ENCODE measurements at regions not wholly inside any gene's neighbourhood (a gene's known extent, or its start where the extent isn't known, plus 50 kb on each side); places are given as distances from the start of the nearest gene placed in this dataset.
"Not testable (repeated sequence)": the region's sequence is repeated elsewhere in the genome, so short reads cannot be mapped to it uniquely, and the experiment has no call there.

- no peak overlapping the region for H3K27ac Mint-ChIP-seq (ENCODE audit: unreplicated experiment)
- H3K9me3 Mint-ChIP-seq (ENCODE audit: unreplicated experiment) = no peaks in the 10 kb centered on the region
- H3K27me3 Mint-ChIP-seq (ENCODE audit: unreplicated experiment) = no peaks in the 10 kb centered on the region
- TF ChIP-seq, protein P1, sequence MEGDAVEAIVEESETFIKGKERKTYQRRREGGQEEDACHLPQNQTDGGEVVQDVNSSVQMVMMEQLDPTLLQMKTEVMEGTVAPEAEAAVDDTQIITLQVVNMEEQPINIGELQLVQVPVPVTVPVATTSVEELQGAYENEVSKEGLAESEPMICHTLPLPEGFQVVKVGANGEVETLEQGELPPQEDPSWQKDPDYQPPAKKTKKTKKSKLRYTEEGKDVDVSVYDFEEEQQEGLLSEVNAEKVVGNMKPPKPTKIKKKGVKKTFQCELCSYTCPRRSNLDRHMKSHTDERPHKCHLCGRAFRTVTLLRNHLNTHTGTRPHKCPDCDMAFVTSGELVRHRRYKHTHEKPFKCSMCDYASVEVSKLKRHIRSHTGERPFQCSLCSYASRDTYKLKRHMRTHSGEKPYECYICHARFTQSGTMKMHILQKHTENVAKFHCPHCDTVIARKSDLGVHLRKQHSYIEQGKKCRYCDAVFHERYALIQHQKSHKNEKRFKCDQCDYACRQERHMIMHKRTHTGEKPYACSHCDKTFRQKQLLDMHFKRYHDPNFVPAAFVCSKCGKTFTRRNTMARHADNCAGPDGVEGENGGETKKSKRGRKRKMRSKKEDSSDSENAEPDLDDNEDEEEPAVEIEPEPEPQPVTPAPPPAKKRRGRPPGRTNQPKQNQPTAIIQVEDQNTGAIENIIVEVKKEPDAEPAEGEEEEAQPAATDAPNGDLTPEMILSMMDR (IDR thresholded peaks at IDR 0.05; ENCODE audit: unreplicated experiment) = no peak
- no peak for DNase-seq (ENCODE audit: low spot score)
- no peak overlapping the region for H3K4me3 Mint-ChIP-seq (ENCODE audit: unreplicated experiment)
- H3K36me3 Mint-ChIP-seq (ENCODE audit: low read depth, unreplicated experiment) = no peaks in the 10 kb centered on the region
- no peaks in the 10 kb centered on the region for H3K4me1 Mint-ChIP-seq (ENCODE audit: unreplicated experiment)
These were observed 232.7 kb upstream of the ONECUT1 start for GRCh38 chr15:53022788-53023187.

DNA sequence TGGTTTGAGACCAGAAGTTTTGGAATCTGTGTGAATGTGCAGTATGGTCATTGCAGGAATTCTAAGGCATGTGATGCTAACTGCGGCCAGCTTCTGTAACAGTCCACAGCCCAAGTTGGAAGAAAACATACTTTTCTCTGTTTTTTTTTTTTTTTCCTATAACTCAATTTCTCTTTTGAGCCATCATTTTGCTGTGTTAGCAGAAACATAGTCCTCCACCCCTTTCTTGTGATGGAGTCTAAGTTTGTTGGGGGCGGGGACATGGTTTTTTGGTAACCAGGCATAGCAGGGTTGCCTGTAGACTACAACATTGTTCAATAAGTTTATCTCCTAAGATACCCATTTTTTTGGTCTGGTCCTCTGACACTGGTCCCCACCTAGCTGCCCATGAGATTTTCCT is 223.2 kb upstream of the ONECUT1 start:
- Mint-ChIP-seq H3K36me3 (ENCODE audit: low read depth, unreplicated experiment) (no peaks in the 10 kb centered on the region), H3K4me3 (ENCODE audit: unreplicated experiment) (no peak overlapping the region), H3K27ac (ENCODE audit: unreplicated experiment) (no peak overlapping the region), H3K9me3 (ENCODE audit: unreplicated experiment) (no peaks in the 10 kb centered on the region), H3K4me1 (ENCODE audit: unreplicated experiment) (no peaks in the 10 kb centered on the region), H3K27me3 (ENCODE audit: unreplicated experiment) (no peaks in the 10 kb centered on the region)
- TF ChIP-seq, protein P1 (IDR thresholded peaks at IDR 0.05; ENCODE audit: unreplicated experiment) = no peak
- no peak for DNase-seq (ENCODE audit: low spot score)

- H3K27ac Mint-ChIP-seq (ENCODE audit: unreplicated experiment); H3K9me3 Mint-ChIP-seq (ENCODE audit: unreplicated experiment); DNase-seq (ENCODE audit: low spot score); H3K4me1 Mint-ChIP-seq (ENCODE audit: unreplicated experiment); H3K4me3 Mint-ChIP-seq (ENCODE audit: unreplicated experiment); H3K36me3 Mint-ChIP-seq (ENCODE audit: low read depth, unreplicated experiment); H3K27me3 Mint-ChIP-seq (ENCODE audit: unreplicated experiment): not testable (repeated sequence)
These were observed 221.6 kb upstream of the ONECUT1 start for GRCh38 chr15:53011779-53012178.

- TF ChIP-seq, protein P1 (IDR thresholded peaks at IDR 0.05; ENCODE audit: unreplicated experiment) = no peak
- no peak for DNase-seq (ENCODE audit: low spot score)
- H3K4me3 Mint-ChIP-seq (ENCODE audit: unreplicated experiment) = no peak overlapping the region
- H3K27me3 Mint-ChIP-seq (ENCODE audit: unreplicated experiment) = no peaks in the 10 kb centered on the region
- H3K9me3 Mint-ChIP-seq (ENCODE audit: unreplicated experiment) = no peaks in the 10 kb centered on the region
- no peaks in the 10 kb centered on the region for H3K36me3 Mint-ChIP-seq (ENCODE audit: low read depth, unreplicated experiment)
- H3K4me1 Mint-ChIP-seq (ENCODE audit: unreplicated experiment) = no peaks in the 10 kb centered on the region
- no peak overlapping the region for H3K27ac Mint-ChIP-seq (ENCODE audit: unreplicated experiment)
These were observed 219.0 kb upstream of the ONECUT1 start for GRCh38 chr15:53009093-53009492.

GRCh38 chr15:53000409-53000808 is 210.3 kb upstream of the ONECUT1 start:
- H3K4me1 Mint-ChIP-seq (ENCODE audit: unreplicated experiment) = no peaks in the 10 kb centered on the region
- H3K4me3 Mint-ChIP-seq (ENCODE audit: unreplicated experiment) = no peak overlapping the region
- no peaks in the 10 kb centered on the region for H3K9me3 Mint-ChIP-seq (ENCODE audit: unreplicated experiment)
- H3K27me3 Mint-ChIP-seq (ENCODE audit: unreplicated experiment) = peaks cover 1% of the 10 kb centered on the region
- TF ChIP-seq, protein P1 (IDR thresholded peaks at IDR 0.05; ENCODE audit: unreplicated experiment) = no peak
- H3K27ac Mint-ChIP-seq (ENCODE audit: unreplicated experiment) = no peak overlapping the region
- no peak for DNase-seq (ENCODE audit: low spot score)
- H3K36me3 Mint-ChIP-seq (ENCODE audit: low read depth, unreplicated experiment) = no peaks in the 10 kb centered on the region

GRCh38 chr15:52997123-52997522 is 207.0 kb upstream of the ONECUT1 start:
- no peak for DNase-seq (ENCODE audit: low spot score)
- Mint-ChIP-seq H3K27ac (ENCODE audit: unreplicated experiment) (no peak overlapping the region), H3K4me1 (ENCODE audit: unreplicated experiment) (no peaks in the 10 kb centered on the region), H3K36me3 (ENCODE audit: low read depth, unreplicated experiment) (no peaks in the 10 kb centered on the region), H3K27me3 (ENCODE audit: unreplicated experiment) (peaks cover 1% of the 10 kb centered on the region), H3K9me3 (ENCODE audit: unreplicated experiment) (no peaks in the 10 kb centered on the region), H3K4me3 (ENCODE audit: unreplicated experiment) (no peak overlapping the region)
- TF ChIP-seq, protein P1 (IDR thresholded peaks at IDR 0.05; ENCODE audit: unreplicated experiment) = no peak

Data from endothelial cell (in vitro differentiated cells).